HepG2 (cell line): ENCODE measurements at regions not wholly inside any gene's neighbourhood (a gene's known extent, or its start where the extent isn't known, plus 50 kb on each side); places are given as distances from the start of the nearest gene placed in this dataset.

ENCODE experiments used
- ATAC-seq: fragments of 200-7000 bp; cut with Tn5 transposase; 3 replicates; pipeline ENCODE4 v1.9.1; 2020; ENCODE audit warnings: mild to moderate bottlenecking, moderate library complexity
- BruUV-seq: library from RNA; stranded (reverse); fragments of 400-500 nt; replicated peaks from 2 replicates; lab custom pipeline; 2021; lab: Mats Ljungman, UMichigan
- CTCF ChIA-PET: fragments of 300-600 bp; formaldehyde crosslinking; extraction: SDS; loops from one replicate; lab custom pipeline; 2021; ENCODE audit warnings: low total read pairs, inconsistent platforms, low intra/inter-chr PET ratio; lab: Yijun Ruan, JAX
- POLR2A ChIA-PET: fragments of 350-600 bp; sonication (Branson Sonifier 250); formaldehyde crosslinking; loops from one replicate; lab custom pipeline; 2020; ENCODE audit warnings: antibody characterized with exemption, inconsistent platforms; lab: Yijun Ruan, JAX
- DNase-seq: peaks from one replicate; pipeline ENCODE4 v3.0.0-alpha.2; 2015; ENCODE audit warnings: low spot score
- FAIRE-seq: peaks from 3 replicates; lab custom pipeline; 2011; peaks lifted over from hg19 to GRCh38; lab: Jason Lieb, UNC
- H2AFZ ChIP-seq: one replicate; pipeline ENCODE4 v1.6.1; 2011; ENCODE audit warnings: low read length, inconsistent platforms
- H3K27ac ChIP-seq: fragments of 300-600 bp; 3 replicates; pipeline ENCODE4 v1.8.0; 2011; ENCODE audit warnings: mixed run types, mild to moderate bottlenecking, mixed read lengths, low read length, inconsistent platforms; ENCODE audit not compliant: insufficient read depth; ENCODE audit errors: extremely low read length
- H3K27me3 ChIP-seq, 2 experiments: fragments of 200-600 bp in 1 of 2; 2 replicates in 1 of 2; 3 replicates in 1 of 2; pipeline versions ENCODE4 v1.6.0 to v1.8.0; 2011; ENCODE audit warnings: low read length in 2 of 2, mild to moderate bottlenecking in 2 of 2, moderate library complexity in 2 of 2, inconsistent platforms in 1 of 2; ENCODE audit not compliant: insufficient read depth in 2 of 2, control insufficient read depth in 1 of 2
- H3K36me3 ChIP-seq, 2 experiments: fragments of 200-600 bp in 1 of 2; replicated peaks in 1 of 2; 2 replicates in 1 of 2; 3 replicates in 1 of 2; pipeline versions ENCODE4 v1.5.1 to v1.8.0; 2011; ENCODE audit warnings: low read length in 2 of 2, inconsistent platforms in 1 of 2; ENCODE audit not compliant: insufficient read depth in 2 of 2, control insufficient read depth in 1 of 2
- H3K4me1 ChIP-seq: 2 replicates; pipeline ENCODE4 v1.5.1; 2012; ENCODE audit warnings: low read length, inconsistent platforms; ENCODE audit not compliant: insufficient read depth
- H3K4me2 ChIP-seq: 2 replicates; pipeline ENCODE4 v1.6.0; 2011; ENCODE audit warnings: low read depth, low read length, inconsistent platforms
- H3K4me3 ChIP-seq, 3 experiments: fragments of 200-600 bp in 1 of 3; sonication (generic), shearing (Covaris generic) in 1 of 3; replicated peaks in 1 of 3; 2 replicates each; pipeline ENCODE4 v1.5.1; 2011 to 2016; ENCODE audit warnings: low read length in 3 of 3, inconsistent platforms in 2 of 3, low read depth in 2 of 3, mild to moderate bottlenecking in 2 of 3, control low read depth in 1 of 3, mixed read lengths in 1 of 3; ENCODE audit not compliant: insufficient read depth in 1 of 3
- H3K79me2 ChIP-seq: one replicate; pipeline ENCODE4 v1.6.1; 2011; ENCODE audit warnings: low read length, inconsistent platforms; ENCODE audit not compliant: insufficient read depth
- H3K9ac ChIP-seq: 2 replicates; pipeline ENCODE4 v1.6.0; 2011; ENCODE audit warnings: mild to moderate bottlenecking, low read depth, low read length, inconsistent platforms; ENCODE audit not compliant: insufficient read depth
- H3K9me3 ChIP-seq: 2 replicates; pipeline ENCODE4 v1.5.1; 2012; ENCODE audit warnings: mild to moderate bottlenecking, low read length
- H4K20me1 ChIP-seq: 2 replicates; pipeline ENCODE4 v1.6.0; 2011; ENCODE audit warnings: inconsistent platforms, mild to moderate bottlenecking, low read length, moderate library complexity; ENCODE audit not compliant: insufficient read depth
- DRAP1 ChIP-seq: IDR thresholded peaks from 2 replicates; pipeline ENCODE4 v1.6.1; 2016; ENCODE audit warnings: missing genetic modification reagents, missing compliant biosample characterization
- ZNF646 ChIP-seq: sonication (generic); formaldehyde crosslinking; IDR thresholded peaks from 2 replicates; pipeline ENCODE4 v1.9.0; 2021; ENCODE audit warnings: mild to moderate bottlenecking, missing genetic modification reagents
- WGBS: methylation state at CpG from one replicate; pipeline ENCODE4 v1.1.6; 2017; ENCODE audit warnings: low lambda C conversion rate; 5-methylcytosine and 5-hydroxymethylcytosine counted together
- in situ Hi-C: cut with HindIII; loops from 2 replicates; pipeline ENCODE4 v1.10.0; 2017; ENCODE audit warnings: low pct_unique_long_range_greater_than_20kb; ENCODE audit not compliant: extremely low pct_ligation_motif_present
- intact Hi-C: fragments of 100-400 bp; cut with micrococcal nuclease; formaldehyde crosslinking; loops from one replicate; pipeline ENCODE4 v1.10.0; 2022; ENCODE audit not compliant: unreplicated experiment

DNA sequence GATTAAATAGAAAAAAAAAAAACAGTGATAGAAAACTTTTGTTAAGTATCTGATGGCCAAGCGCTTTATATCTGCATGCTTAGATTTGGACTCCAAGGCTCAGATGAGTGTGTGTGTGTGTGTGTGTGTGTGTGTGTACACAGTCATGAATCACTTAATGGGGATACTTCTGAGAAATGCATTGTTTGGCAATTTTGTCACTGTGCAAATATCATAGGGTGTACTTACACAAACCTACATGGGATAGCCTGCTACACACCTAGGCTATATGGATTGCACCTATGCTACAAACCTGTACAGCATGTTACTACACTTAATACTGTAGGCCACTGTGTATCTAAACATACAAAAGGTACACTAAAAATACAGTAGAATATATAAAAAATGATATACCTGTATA is 635.6 kb upstream of the NUDT12 start:
- intact Hi-C loops: no loop called here
- Histone ChIP-seq H3K27ac (no peak overlapping the region), H3K9me3 (no peaks in the 10 kb centered on the region), H3K4me3 (no peak overlapping the region), H4K20me1 (no peaks in the 10 kb centered on the region), H3K4me2 (no peak overlapping the region), H3K9ac (no peak overlapping the region), H3K79me2 (no peaks in the 10 kb centered on the region), H3K36me3 (no peaks in the 10 kb centered on the region), H2AFZ (no peak overlapping the region), H3K4me1 (no peaks in the 10 kb centered on the region), H3K27me3 (no peaks in the 10 kb centered on the region; a peak in 1 of 5 replicates)
- ChIA-PET CTCF (no interaction called here), POLR2A (no interaction called here)
- no TSS peak for BruUV-seq
- WGBS: 46% methylated on average over 1 of the region's 1 CpG
- peak; percentile 31 for DNase-seq
- TF ChIP-seq DRAP1 (no peak), ZNF646 (CRISPR knock-in tag) (peak; percentile 23; the same call in 1 of the 2 replicates)
- TF ChIP-seq, all 625 proteins: peak for 1
- in situ Hi-C loops: no loop called here
- no peak for ATAC-seq
- no peak for FAIRE-seq
